Spleen (tissue), 11 donors: ENCODE measurements at regions not wholly inside any gene's neighbourhood (a gene's known extent, or its start where the extent isn't known, plus 50 kb on each side); places are given as distances from the start of the nearest gene placed in this dataset.

ENCODE experiments used
- DNase-seq: peaks from one replicate; pipeline ENCODE4 v3.0.0-alpha.2; 2020
- H3K27ac ChIP-seq, 8 donors: fragments of 200-600 bp; sonication (generic) in 7 of 8; 1 replicate in 4 of 8; 2 replicates in 4 of 8; pipeline versions ENCODE4 v1.5.0 to v1.8.0; 2016 to 2021; ENCODE audit warnings: inconsistent platforms in 4 of 8, mild to moderate bottlenecking in 4 of 8, moderate library complexity in 1 of 8
- H3K27me3 ChIP-seq, 7 donors: fragments of 200-600 bp; sonication (generic) in 6 of 7; replicated peaks in 1 of 7; 1 replicate in 4 of 7; 2 replicates in 3 of 7; pipeline versions ENCODE4 v1.5.0 to v1.8.0; 2016 to 2021; ENCODE audit warnings: inconsistent platforms in 3 of 7, mild to moderate bottlenecking in 1 of 7
- H3K36me3 ChIP-seq, 6 donors: fragments of 200-600 bp; sonication (generic) in 5 of 6; 1 replicate in 4 of 6; 2 replicates in 2 of 6; pipeline versions ENCODE4 v1.5.0 to v1.8.0; 2016 to 2021; ENCODE audit warnings: inconsistent platforms in 2 of 6
- H3K4me1 ChIP-seq, 6 donors: fragments of 200-600 bp; sonication (generic) in 5 of 6; 1 replicate in 3 of 6; 2 replicates in 3 of 6; pipeline versions ENCODE4 v1.5.0 to v1.8.0; 2016 to 2021; ENCODE audit warnings: inconsistent platforms in 3 of 6
- H3K4me3 ChIP-seq, 8 donors: fragments of 200-600 bp; sonication (generic) in 7 of 8; 1 replicate in 4 of 8; 2 replicates in 4 of 8; pipeline versions ENCODE4 v1.5.0 to v1.8.0; 2016 to 2021; ENCODE audit warnings: inconsistent platforms in 4 of 8, mild to moderate bottlenecking in 4 of 8, moderate library complexity in 2 of 8
- H3K9me3 ChIP-seq, 8 donors: fragments of 200-600 bp; sonication (generic) in 7 of 8; 1 replicate in 4 of 8; 2 replicates in 4 of 8; pipeline versions ENCODE4 v1.5.0 to v1.8.0; 2016 to 2021; ENCODE audit warnings: inconsistent platforms in 4 of 8
- POLR2A ChIP-seq, 3 donors: fragments of 450-650 bp; IDR thresholded peaks; one replicate each; pipeline ENCODE4 v1.5.1; 2017; ENCODE audit warnings: antibody characterized with exemption in 3 of 3, mild to moderate bottlenecking in 1 of 3
- POLR2AphosphoS5 ChIP-seq, 3 donors: sonication (generic); formaldehyde crosslinking; IDR thresholded peaks; one replicate each; pipeline ENCODE4 v1.5.1; 2017; ENCODE audit warnings: antibody characterized with exemption in 3 of 3
- WGBS, 5 donors: extraction: QIAGEN DNeasy Blood & Tissue Kit in 3 of 5; methylation state at CpG; one replicate each; pipeline versions ENCODE4 v1.1.5 to v1.1.7; 2013 to 2018; 5-methylcytosine and 5-hydroxymethylcytosine counted together
- intact Hi-C: fragments of 100-400 bp; cut with DNase I; formaldehyde crosslinking; loops from one replicate; pipeline ENCODE4 v1.15.0; 2023; ENCODE audit warnings: low total_unique reads
- TF ChIP-seq, protein P1 (sequence below), 11 experiments: fragments of 200-600 bp in 7 of 11; fragments of 450-650 bp in 4 of 11; sonication (generic) in 4 of 11; IDR thresholded peaks in 8 of 11; conservative IDR thresholded peaks in 3 of 11; 1 replicate in 7 of 11; 2 replicates in 4 of 11; pipeline versions ENCODE4 v1.4.0 to v1.8.0; 2016 to 2021; ENCODE audit warnings: antibody characterized with exemption in 11 of 11, inconsistent platforms in 4 of 11, mild to moderate bottlenecking in 1 of 11
- donor health status: healthy with polysubstance abuse.
- donor health status: DM: no; HTN: no; CAD: no; lungs with moderate emphysema.
- donor health status: DM: no; HTN: no; CAD: no.
- donor health status: Bipolar disorder and iron deficiency.
- donor health status: healthy.
- donor health status: DM: no; HTN: no; CAD: no.
- donor health status: DM: yes; HTN: yes; CAD: no.

GRCh38 chr9:3032898-3033297 lies 189.0 kb upstream of the PUM3 start:
- no peaks in the 10 kb centered on the region for H3K36me3 ChIP-seq
- no peaks in the 10 kb centered on the region for H3K27me3 ChIP-seq
- DNase-seq: no peak
- no peaks in the 10 kb centered on the region for H3K9me3 ChIP-seq
- WGBS, 5 donors: 62 to 85% (median 77%) methylated on average over 4 of the region's 4 CpGs
- TF ChIP-seq POLR2AphosphoS5 (IDR thresholded peaks at IDR 0.05) (no peak), POLR2A (IDR thresholded peaks at IDR 0.05) (no peak)
- TF ChIP-seq, protein P1, sequence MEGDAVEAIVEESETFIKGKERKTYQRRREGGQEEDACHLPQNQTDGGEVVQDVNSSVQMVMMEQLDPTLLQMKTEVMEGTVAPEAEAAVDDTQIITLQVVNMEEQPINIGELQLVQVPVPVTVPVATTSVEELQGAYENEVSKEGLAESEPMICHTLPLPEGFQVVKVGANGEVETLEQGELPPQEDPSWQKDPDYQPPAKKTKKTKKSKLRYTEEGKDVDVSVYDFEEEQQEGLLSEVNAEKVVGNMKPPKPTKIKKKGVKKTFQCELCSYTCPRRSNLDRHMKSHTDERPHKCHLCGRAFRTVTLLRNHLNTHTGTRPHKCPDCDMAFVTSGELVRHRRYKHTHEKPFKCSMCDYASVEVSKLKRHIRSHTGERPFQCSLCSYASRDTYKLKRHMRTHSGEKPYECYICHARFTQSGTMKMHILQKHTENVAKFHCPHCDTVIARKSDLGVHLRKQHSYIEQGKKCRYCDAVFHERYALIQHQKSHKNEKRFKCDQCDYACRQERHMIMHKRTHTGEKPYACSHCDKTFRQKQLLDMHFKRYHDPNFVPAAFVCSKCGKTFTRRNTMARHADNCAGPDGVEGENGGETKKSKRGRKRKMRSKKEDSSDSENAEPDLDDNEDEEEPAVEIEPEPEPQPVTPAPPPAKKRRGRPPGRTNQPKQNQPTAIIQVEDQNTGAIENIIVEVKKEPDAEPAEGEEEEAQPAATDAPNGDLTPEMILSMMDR (IDR thresholded peaks at IDR 0.05 in 8 of 11, conservative IDR thresholded peaks at IDR 0.05 in 3 of 11): no peak
- intact Hi-C loops: no loop called here
- no peaks in the 10 kb centered on the region for H3K4me1 ChIP-seq
- H3K27ac ChIP-seq: no peak overlapping the region
- H3K4me3 ChIP-seq: no peak overlapping the region

DNA sequence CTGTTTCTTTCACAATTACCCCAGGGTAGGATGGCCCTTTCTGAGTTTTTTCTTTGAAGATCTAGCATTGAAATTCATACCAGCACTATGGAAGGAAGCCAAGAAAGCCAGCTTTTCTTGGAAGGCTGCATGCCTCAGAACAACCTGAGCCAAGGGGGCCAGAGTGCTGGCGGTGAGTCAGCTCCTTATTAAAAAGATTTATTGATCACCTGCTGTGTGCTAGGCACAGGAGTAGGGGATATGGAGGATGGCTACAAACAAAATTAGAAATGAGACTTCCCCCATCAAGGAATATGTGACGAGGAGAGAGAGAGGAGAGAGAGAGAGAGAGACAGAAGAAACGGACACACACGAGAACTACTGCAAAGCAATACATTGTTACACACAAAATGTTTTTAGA lies 184.6 kb upstream of the PUM3 start:
- Histone ChIP-seq H3K36me3 (no peaks in the 10 kb centered on the region), H3K4me1 (no peaks in the 10 kb centered on the region), H3K9me3 (no peaks in the 10 kb centered on the region), H3K27ac (no peak overlapping the region), H3K4me3 (no peak overlapping the region), H3K27me3 (no peaks in the 10 kb centered on the region)
- DNase-seq: no peak
- 81 to 94% (median 84%) methylated on average over 4 of the region's 4 CpGs for WGBS, 5 donors
- TF ChIP-seq, protein P1 (IDR thresholded peaks at IDR 0.05 in 8 of 11, conservative IDR thresholded peaks at IDR 0.05 in 3 of 11): no peak
- TF ChIP-seq POLR2A (IDR thresholded peaks at IDR 0.05) (no peak), POLR2AphosphoS5 (IDR thresholded peaks at IDR 0.05) (no peak)
- intact Hi-C loops: no loop called here

- TF ChIP-seq, protein P1 (IDR thresholded peaks at IDR 0.05 in 8 of 11, conservative IDR thresholded peaks at IDR 0.05 in 3 of 11): no peak
- TF ChIP-seq POLR2A (IDR thresholded peaks at IDR 0.05): no peak
- no peak for TF ChIP-seq POLR2AphosphoS5 (IDR thresholded peaks at IDR 0.05)
- intact Hi-C loops: no loop called here
- 39 to 50% (median 41%) methylated on average over 3 of the region's 3 CpGs for WGBS, 5 donors
These were observed 183.3 kb upstream of the PUM3 start for GRCh38 chr9:3027210-3027609.

GRCh38 chr9:3023449-3023848 lies 179.6 kb upstream of the PUM3 start:
- H3K36me3 ChIP-seq: no peaks in the 10 kb centered on the region
- intact Hi-C loops: no loop called here
- H3K27ac ChIP-seq: no peak overlapping the region
- no peaks in the 10 kb centered on the region for H3K9me3 ChIP-seq
- no peaks in the 10 kb centered on the region for H3K4me1 ChIP-seq
- no peak overlapping the region for H3K4me3 ChIP-seq
- no peaks in the 10 kb centered on the region for H3K27me3 ChIP-seq
- no peak for DNase-seq
- WGBS, 5 donors: 63 to 91% (median 78%) methylated on average over 3 of the region's 3 CpGs
- TF ChIP-seq POLR2A (IDR thresholded peaks at IDR 0.05) (no peak), POLR2AphosphoS5 (IDR thresholded peaks at IDR 0.05) (no peak)
- TF ChIP-seq, protein P1 (IDR thresholded peaks at IDR 0.05 in 8 of 11, conservative IDR thresholded peaks at IDR 0.05 in 3 of 11): no peak

More at GRCh38 chr9:3027210-3027609, 183.3 kb upstream of the PUM3 start:
- Histone ChIP-seq H3K27me3 (no peaks in the 10 kb centered on the region), H3K4me1 (no peaks in the 10 kb centered on the region), H3K27ac (no peak overlapping the region), H3K9me3 (no peaks in the 10 kb centered on the region), H3K4me3 (no peak overlapping the region), H3K36me3 (no peaks in the 10 kb centered on the region)
- no peak for DNase-seq
